ENCODE measurements at regions not wholly inside any gene's neighbourhood (a gene's known extent, or its start where the extent isn't known, plus 50 kb on each side); places are given as distances from the start of the nearest gene placed in this dataset.

GRCh38 chr20:60802676-60803075, 449.4 kb upstream of the CDH4 start:
- no peaks in the 10 kb centered on the region for H3K9me2 ChIP-seq (replicated peaks; ENCODE audit: low read length)
- no peaks in the 10 kb centered on the region for H3K4me1 ChIP-seq (ENCODE audit: insufficient read depth, low read length)
- POLR2A ChIA-PET (ENCODE audit: unreplicated experiment) = no interaction called here
- H3K9ac ChIP-seq (ENCODE audit: low read length) = no peak overlapping the region
- ATAC-seq (no peak), DNase-seq (no peak)
- H4K20me1 ChIP-seq (ENCODE audit: low read length) = no peaks in the 10 kb centered on the region
- no peaks in the 10 kb centered on the region for H3K36me3 ChIP-seq (ENCODE audit: low read depth, low read length)
- intact Hi-C loops (cut with micrococcal nuclease) = no loop called here
- H3K4me3 ChIP-seq (ENCODE audit: low read length) = no peak overlapping the region
- H3F3A ChIP-seq (ENCODE audit: low read length, unreplicated experiment) = no peaks in the 10 kb centered on the region
- H3K9me3 ChIP-seq (ENCODE audit: low read length) = peaks cover 5% of the 10 kb centered on the region
- BruUV-seq (replicated peaks) = no TSS peak
- no peak overlapping the region for H3K27ac ChIP-seq (ENCODE audit: low read length)
- TF ChIP-seq EZH2phosphoT487 (IDR thresholded peaks at IDR 0.05; ENCODE audit: borderline replicate concordance, low read length) (no peak), EZH2 (IDR thresholded peaks at IDR 0.05; ENCODE audit: low read length, unreplicated experiment) (no peak)
- TF ChIP-seq, protein P1, sequence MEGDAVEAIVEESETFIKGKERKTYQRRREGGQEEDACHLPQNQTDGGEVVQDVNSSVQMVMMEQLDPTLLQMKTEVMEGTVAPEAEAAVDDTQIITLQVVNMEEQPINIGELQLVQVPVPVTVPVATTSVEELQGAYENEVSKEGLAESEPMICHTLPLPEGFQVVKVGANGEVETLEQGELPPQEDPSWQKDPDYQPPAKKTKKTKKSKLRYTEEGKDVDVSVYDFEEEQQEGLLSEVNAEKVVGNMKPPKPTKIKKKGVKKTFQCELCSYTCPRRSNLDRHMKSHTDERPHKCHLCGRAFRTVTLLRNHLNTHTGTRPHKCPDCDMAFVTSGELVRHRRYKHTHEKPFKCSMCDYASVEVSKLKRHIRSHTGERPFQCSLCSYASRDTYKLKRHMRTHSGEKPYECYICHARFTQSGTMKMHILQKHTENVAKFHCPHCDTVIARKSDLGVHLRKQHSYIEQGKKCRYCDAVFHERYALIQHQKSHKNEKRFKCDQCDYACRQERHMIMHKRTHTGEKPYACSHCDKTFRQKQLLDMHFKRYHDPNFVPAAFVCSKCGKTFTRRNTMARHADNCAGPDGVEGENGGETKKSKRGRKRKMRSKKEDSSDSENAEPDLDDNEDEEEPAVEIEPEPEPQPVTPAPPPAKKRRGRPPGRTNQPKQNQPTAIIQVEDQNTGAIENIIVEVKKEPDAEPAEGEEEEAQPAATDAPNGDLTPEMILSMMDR (conservative IDR thresholded peaks at IDR 0.05; ENCODE audit: low read depth, low read length) = no peak
- H3K27me3 ChIP-seq (ENCODE audit: low read length) = no peaks in the 10 kb centered on the region
- no peaks in the 10 kb centered on the region for H3K79me2 ChIP-seq (ENCODE audit: low read length)
- H2AFZ ChIP-seq (ENCODE audit: low read length) = no peak overlapping the region
- H3K4me2 ChIP-seq (ENCODE audit: low read length) = no peak overlapping the region
- CTCF ChIA-PET = no interaction called here

DNA sequence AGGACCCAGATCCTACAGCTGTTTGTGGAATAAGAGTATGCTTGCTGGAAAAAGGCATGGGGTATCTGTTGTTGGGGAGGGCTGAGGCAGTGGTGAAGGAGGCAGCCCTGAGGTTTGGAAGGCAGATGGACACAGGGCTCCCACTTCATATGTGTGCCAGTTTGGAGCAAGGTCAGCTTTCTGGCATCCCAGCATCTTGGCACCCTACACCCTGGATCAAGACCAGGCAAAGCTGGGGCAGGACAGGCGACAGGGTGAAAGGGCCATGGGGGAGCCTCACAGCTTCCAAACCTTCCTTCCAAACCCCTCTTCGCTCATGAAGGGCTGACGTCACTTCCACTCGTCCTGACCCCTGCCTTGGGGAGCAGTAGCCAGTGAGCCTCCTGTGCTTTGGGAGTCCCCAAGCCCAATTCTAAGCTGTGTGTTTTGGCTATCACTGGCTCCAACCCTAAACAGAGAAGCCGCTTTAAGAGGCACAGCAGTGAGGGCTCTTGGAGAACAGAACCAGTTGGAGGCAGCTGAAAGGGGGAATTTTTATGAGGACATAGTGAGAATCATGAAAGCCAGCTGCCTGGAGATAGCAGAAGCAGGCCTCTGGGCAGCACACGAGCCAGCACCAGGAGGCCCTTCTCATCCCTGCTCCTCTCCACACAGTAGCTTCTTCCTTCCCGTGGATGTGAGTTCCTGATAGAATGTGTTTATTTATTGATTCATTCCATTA, 448.6 kb upstream of the CDH4 start:
- Histone ChIP-seq H3F3A (ENCODE audit: low read length, unreplicated experiment) (no peaks in the 10 kb centered on the region), H3K9me3 (ENCODE audit: low read length) (peaks cover 5% of the 10 kb centered on the region), H3K4me2 (ENCODE audit: low read length) (no peak overlapping the region), H3K79me2 (ENCODE audit: low read length) (no peaks in the 10 kb centered on the region), H3K4me1 (ENCODE audit: insufficient read depth, low read length) (no peaks in the 10 kb centered on the region), H3K36me3 (ENCODE audit: low read depth, low read length) (no peaks in the 10 kb centered on the region), H3K27me3 (ENCODE audit: low read length) (no peaks in the 10 kb centered on the region), H3K9me2 (replicated peaks; ENCODE audit: low read length) (no peaks in the 10 kb centered on the region), H3K4me3 (ENCODE audit: low read length) (no peak overlapping the region), H4K20me1 (ENCODE audit: low read length) (no peaks in the 10 kb centered on the region), H2AFZ (ENCODE audit: low read length) (no peak overlapping the region), H3K27ac (ENCODE audit: low read length) (no peak overlapping the region), H3K9ac (ENCODE audit: low read length) (no peak overlapping the region)
- DNase-seq (no peak), ATAC-seq (no peak)
- ChIA-PET POLR2A (ENCODE audit: unreplicated experiment) (no interaction called here), CTCF (no interaction called here)
- intact Hi-C loops (cut with micrococcal nuclease) = no loop called here
- TF ChIP-seq EZH2phosphoT487 (IDR thresholded peaks at IDR 0.05; ENCODE audit: borderline replicate concordance, low read length) (no peak), EZH2 (IDR thresholded peaks at IDR 0.05; ENCODE audit: low read length, unreplicated experiment) (no peak)
- TF ChIP-seq, protein P1 (conservative IDR thresholded peaks at IDR 0.05; ENCODE audit: low read depth, low read length) = no peak
- no TSS peak for BruUV-seq (replicated peaks)

GRCh38 chr20:60804240-60804917, 447.7 kb upstream of the CDH4 start:
- BruUV-seq (replicated peaks) = no TSS peak
- H3K4me1 ChIP-seq (ENCODE audit: insufficient read depth, low read length) = no peaks in the 10 kb centered on the region
- no peaks in the 10 kb centered on the region for H3K27me3 ChIP-seq (ENCODE audit: low read length)
- no peak overlapping the region for H3K27ac ChIP-seq (ENCODE audit: low read length)
- H3F3A ChIP-seq (ENCODE audit: low read length, unreplicated experiment) = no peaks in the 10 kb centered on the region
- no peaks in the 10 kb centered on the region for H4K20me1 ChIP-seq (ENCODE audit: low read length)
- H3K9me3 ChIP-seq (ENCODE audit: low read length) = peaks cover 5% of the 10 kb centered on the region
- ChIA-PET CTCF (no interaction called here), POLR2A (ENCODE audit: unreplicated experiment) (no interaction called here)
- H3K4me2 ChIP-seq (ENCODE audit: low read length) = no peak overlapping the region
- no peaks in the 10 kb centered on the region for H3K36me3 ChIP-seq (ENCODE audit: low read depth, low read length)
- H2AFZ ChIP-seq (ENCODE audit: low read length) = no peak overlapping the region
- DNase-seq (no peak), ATAC-seq (no peak)
- no peaks in the 10 kb centered on the region for H3K9me2 ChIP-seq (replicated peaks; ENCODE audit: low read length)
- no peak overlapping the region for H3K9ac ChIP-seq (ENCODE audit: low read length)
- H3K4me3 ChIP-seq (ENCODE audit: low read length) = no peak overlapping the region
- intact Hi-C loops (cut with micrococcal nuclease) = no loop called here
- TF ChIP-seq, protein P1 (conservative IDR thresholded peaks at IDR 0.05; ENCODE audit: low read depth, low read length) = no peak
- TF ChIP-seq EZH2phosphoT487 (IDR thresholded peaks at IDR 0.05; ENCODE audit: borderline replicate concordance, low read length) (no peak), EZH2 (IDR thresholded peaks at IDR 0.05; ENCODE audit: low read length, unreplicated experiment) (no peak)
- H3K79me2 ChIP-seq (ENCODE audit: low read length) = no peaks in the 10 kb centered on the region
